ENCODE measurements at regions not wholly inside any gene's neighbourhood (a gene's known extent, or its start where the extent isn't known, plus 50 kb on each side); places are given as distances from the start of the nearest gene placed in this dataset.
A peak's percentile ranks its signal among the peaks of the same experiment; 100 is the strongest.

GRCh38 chr14:97457575-97458085 lies 660.4 kb downstream of the VRK1 start:
- Mint-ChIP-seq H3K27ac (ENCODE audit: unreplicated experiment) (no peak overlapping the region), H3K9me3 (ENCODE audit: unreplicated experiment) (peaks cover 7% of the 10 kb centered on the region), H3K4me1 (ENCODE audit: low read depth, unreplicated experiment) (peaks cover 13% of the 10 kb centered on the region), H3K27me3 (ENCODE audit: unreplicated experiment) (peaks cover 3% of the 10 kb centered on the region), H3K4me3 (ENCODE audit: unreplicated experiment) (peak overlapping the region; percentile 69), H3K36me3 (ENCODE audit: unreplicated experiment) (peaks cover 7% of the 10 kb centered on the region)
- TF ChIP-seq CTCF (IDR thresholded peaks at IDR 0.05; ENCODE audit: partially characterized antibody, unreplicated experiment): no peak
- DNase-seq: no peak

DNA sequence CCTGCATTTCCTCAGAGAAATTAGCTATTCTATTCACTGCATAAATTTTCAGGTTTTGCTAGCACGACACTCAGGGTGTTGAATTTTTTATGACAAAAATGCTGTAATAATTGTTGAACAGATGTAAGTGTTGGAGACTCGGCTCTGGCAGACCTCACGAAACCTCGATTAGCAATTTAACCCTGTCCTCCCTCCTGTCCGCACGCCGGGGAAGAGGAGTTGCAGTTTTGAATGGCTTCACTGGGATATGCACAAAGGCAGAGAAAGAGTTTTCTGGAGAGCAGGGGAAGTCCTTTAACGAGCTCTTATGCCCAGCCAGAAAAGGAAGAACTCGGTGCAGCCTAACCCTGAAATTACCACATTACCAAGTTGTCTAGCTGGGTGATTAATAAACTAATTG lies 661.1 kb downstream of the VRK1 start:
- TF ChIP-seq CTCF (IDR thresholded peaks at IDR 0.05; ENCODE audit: partially characterized antibody, unreplicated experiment): no peak
- H3K27me3 Mint-ChIP-seq (ENCODE audit: unreplicated experiment): peaks cover 3% of the 10 kb centered on the region
- H3K4me3 Mint-ChIP-seq (ENCODE audit: unreplicated experiment): peak overlapping the region; percentile 69
- peaks cover 7% of the 10 kb centered on the region for H3K9me3 Mint-ChIP-seq (ENCODE audit: unreplicated experiment)
- H3K36me3 Mint-ChIP-seq (ENCODE audit: unreplicated experiment): peaks cover 7% of the 10 kb centered on the region
- H3K27ac Mint-ChIP-seq (ENCODE audit: unreplicated experiment): peak overlapping the region; percentile 67
- H3K4me1 Mint-ChIP-seq (ENCODE audit: low read depth, unreplicated experiment): peaks cover 13% of the 10 kb centered on the region
- DNase-seq: no peak

DNA sequence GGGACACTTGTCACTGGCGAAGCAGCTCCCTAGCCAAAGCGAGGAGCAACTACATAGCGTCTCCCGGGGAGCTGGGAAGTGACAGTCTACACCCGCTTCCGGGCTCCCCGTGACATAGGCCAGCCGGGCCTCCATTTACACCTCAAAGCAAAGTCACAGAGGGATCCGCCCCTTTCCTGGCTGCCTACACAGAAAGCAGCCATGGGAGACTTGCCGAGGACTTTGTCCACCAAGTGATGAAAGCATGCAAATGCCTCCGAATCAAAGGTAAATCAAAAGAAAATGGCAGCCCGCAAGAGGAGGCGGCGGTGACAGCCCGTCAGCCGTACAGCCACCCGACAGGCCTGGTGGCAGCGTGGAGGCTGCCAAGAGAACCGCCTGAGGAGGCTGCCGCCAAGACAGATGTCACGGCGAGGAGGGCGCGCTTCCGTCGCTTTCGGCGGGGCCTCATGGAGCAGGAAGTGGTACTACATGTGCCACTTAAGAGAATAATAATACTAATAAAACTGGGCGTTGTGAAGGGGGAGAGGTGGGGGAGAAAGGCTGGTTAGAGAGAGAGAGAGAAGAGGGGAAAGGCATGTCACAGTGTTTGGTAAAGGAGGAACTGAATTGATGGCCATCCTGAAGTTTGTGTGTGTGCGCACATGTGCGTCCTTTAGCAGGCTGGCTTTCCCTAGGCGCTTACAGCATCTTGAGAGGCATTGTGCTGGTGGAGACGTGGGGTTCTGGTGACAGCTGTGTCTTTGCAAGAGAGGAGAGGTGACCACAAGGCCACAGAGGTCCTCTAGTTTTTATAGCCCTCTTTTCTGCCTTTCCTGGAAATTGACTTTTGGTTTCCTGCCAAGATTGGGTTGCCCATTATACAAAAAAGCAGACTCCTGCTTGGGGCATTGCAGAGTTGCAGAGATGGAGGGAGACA lies 661.7 kb downstream of the VRK1 start:
- H3K9me3 Mint-ChIP-seq (ENCODE audit: unreplicated experiment): peaks cover 7% of the 10 kb centered on the region
- no peak for DNase-seq
- peak overlapping the region; percentile 72 for H3K27ac Mint-ChIP-seq (ENCODE audit: unreplicated experiment)
- H3K4me1 Mint-ChIP-seq (ENCODE audit: low read depth, unreplicated experiment): peaks cover 13% of the 10 kb centered on the region
- H3K36me3 Mint-ChIP-seq (ENCODE audit: unreplicated experiment): peaks cover 7% of the 10 kb centered on the region
- H3K4me3 Mint-ChIP-seq (ENCODE audit: unreplicated experiment): peak overlapping the region; percentile 69
- no peak for TF ChIP-seq CTCF (IDR thresholded peaks at IDR 0.05; ENCODE audit: partially characterized antibody, unreplicated experiment)
- peaks cover 3% of the 10 kb centered on the region for H3K27me3 Mint-ChIP-seq (ENCODE audit: unreplicated experiment)

DNA sequence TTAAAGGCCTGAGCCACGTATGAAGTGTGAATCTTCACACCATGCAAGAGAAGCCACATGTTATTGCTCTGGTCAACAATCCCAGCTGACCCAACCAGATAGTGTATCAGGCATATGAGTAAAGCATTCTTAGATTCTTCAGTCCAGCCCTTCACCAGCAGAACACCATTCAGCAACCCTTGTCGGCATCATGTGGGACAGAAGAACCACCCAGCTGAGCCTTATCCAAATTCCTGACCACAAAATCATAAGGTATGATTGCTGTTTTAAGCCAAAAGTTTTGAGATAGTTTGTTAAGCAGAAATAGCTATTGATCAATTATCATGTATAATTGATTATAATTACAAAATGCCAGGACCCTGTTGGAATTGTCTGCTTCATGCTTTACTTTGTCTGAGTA lies 664.9 kb downstream of the VRK1 start:
- peaks cover 7% of the 10 kb centered on the region for H3K9me3 Mint-ChIP-seq (ENCODE audit: unreplicated experiment)
- no peak overlapping the region for H3K4me3 Mint-ChIP-seq (ENCODE audit: unreplicated experiment)
- H3K27me3 Mint-ChIP-seq (ENCODE audit: unreplicated experiment): peaks cover 3% of the 10 kb centered on the region
- no peak overlapping the region for H3K27ac Mint-ChIP-seq (ENCODE audit: unreplicated experiment)
- H3K4me1 Mint-ChIP-seq (ENCODE audit: low read depth, unreplicated experiment): peaks cover 13% of the 10 kb centered on the region
- peaks cover 7% of the 10 kb centered on the region for H3K36me3 Mint-ChIP-seq (ENCODE audit: unreplicated experiment)
- TF ChIP-seq CTCF (IDR thresholded peaks at IDR 0.05; ENCODE audit: partially characterized antibody, unreplicated experiment): no peak
- DNase-seq: no peak

- no peaks in the 10 kb centered on the region for H3K4me1 Mint-ChIP-seq (ENCODE audit: low read depth, unreplicated experiment)
- no peaks in the 10 kb centered on the region for H3K36me3 Mint-ChIP-seq (ENCODE audit: unreplicated experiment)
- no peaks in the 10 kb centered on the region for H3K27me3 Mint-ChIP-seq (ENCODE audit: unreplicated experiment)
- H3K27ac Mint-ChIP-seq (ENCODE audit: unreplicated experiment): no peak overlapping the region
- H3K4me3 Mint-ChIP-seq (ENCODE audit: unreplicated experiment): no peak overlapping the region
- no peaks in the 10 kb centered on the region for H3K9me3 Mint-ChIP-seq (ENCODE audit: unreplicated experiment)
- no peak for DNase-seq
- no peak for TF ChIP-seq CTCF (IDR thresholded peaks at IDR 0.05; ENCODE audit: partially characterized antibody, unreplicated experiment)
Observed at GRCh38 chr14:97468220-97468619, 671.0 kb downstream of the VRK1 start.
